NT2/D1 (cell line): ENCODE measurements at regions not wholly inside any gene's neighbourhood (a gene's known extent, or its start where the extent isn't known, plus 50 kb on each side); places are given as distances from the start of the nearest gene placed in this dataset.
"Not testable (repeated sequence)": the region's sequence is repeated elsewhere in the genome, so short reads cannot be mapped to it uniquely, and the experiment has no call there.

Experiments
- DNase-seq: peaks from one replicate; pipeline ENCODE4 v3.0.0-alpha.2; 2011; ENCODE audit warnings: low read depth, low spot score
- H3K27me3 ChIP-seq: 2 replicates; pipeline ENCODE4 v1.6.0; 2011; ENCODE audit warnings: mild to moderate bottlenecking; ENCODE audit not compliant: insufficient read length, insufficient read depth
- H3K36me3 ChIP-seq: 2 replicates; pipeline ENCODE4 v1.6.1; 2011; ENCODE audit warnings: mild to moderate bottlenecking, low read length, mixed read lengths; ENCODE audit not compliant: insufficient read depth, insufficient read length
- H3K4me1 ChIP-seq: 2 replicates; pipeline ENCODE4 v1.5.1; 2011; ENCODE audit not compliant: insufficient read depth, insufficient read length
- H3K4me3 ChIP-seq: 2 replicates; pipeline ENCODE4 v1.5.1; 2011; ENCODE audit warnings: low read depth; ENCODE audit not compliant: insufficient read length
- H3K9ac ChIP-seq: 2 replicates; pipeline ENCODE4 v1.6.0; 2011; ENCODE audit warnings: low read depth; ENCODE audit not compliant: insufficient read length
- H3K9me3 ChIP-seq: 2 replicates; pipeline ENCODE4 v1.5.1; 2011; ENCODE audit warnings: mild to moderate bottlenecking, low read length; ENCODE audit not compliant: insufficient read depth
- SUZ12 ChIP-seq: IDR thresholded peaks from 2 replicates; pipeline ENCODE4 v1.6.1; 2011; ENCODE audit not compliant: insufficient read length, insufficient read depth; ENCODE audit errors: extremely low read depth
- YY1 ChIP-seq: IDR thresholded peaks from 2 replicates; pipeline ENCODE4 v1.6.1; 2011; ENCODE audit not compliant: insufficient read length, insufficient read depth
- ZNF274 ChIP-seq: IDR thresholded peaks from 2 replicates; pipeline ENCODE4 v1.6.1; 2011; ENCODE audit warnings: mild to moderate bottlenecking, low read depth, low read length

DNA sequence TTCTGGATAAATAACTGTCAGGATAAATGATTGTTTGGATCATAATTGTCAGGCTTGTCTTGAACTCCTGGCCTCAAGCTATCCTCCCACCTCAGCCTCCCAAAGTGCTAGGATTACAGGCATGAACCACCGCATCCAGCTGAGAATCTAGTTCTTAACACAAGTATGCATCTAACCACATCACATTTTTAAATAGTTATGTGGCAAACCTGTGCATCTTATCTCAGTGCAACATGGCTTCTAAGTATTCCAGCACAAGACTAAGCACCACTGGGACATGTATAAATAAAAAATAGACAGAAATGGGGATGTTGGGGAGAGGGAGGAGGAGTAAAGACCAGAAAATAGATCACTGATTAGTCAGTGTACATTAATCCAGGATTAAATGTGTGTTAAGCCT, 74.7 kb upstream of the TBL1X start:
- Histone ChIP-seq H3K27me3 (no peaks in the 10 kb centered on the region), H3K4me1 (no peaks in the 10 kb centered on the region), H3K36me3 (no peaks in the 10 kb centered on the region), H3K9me3 (no peaks in the 10 kb centered on the region; the same call in 1 of the 2 replicates), H3K4me3 (no peak overlapping the region), H3K9ac (no peak overlapping the region)
- TF ChIP-seq ZNF274, result no peak
- no peak for TF ChIP-seq YY1
- TF ChIP-seq SUZ12, result no peak
- no peak for DNase-seq

DNA sequence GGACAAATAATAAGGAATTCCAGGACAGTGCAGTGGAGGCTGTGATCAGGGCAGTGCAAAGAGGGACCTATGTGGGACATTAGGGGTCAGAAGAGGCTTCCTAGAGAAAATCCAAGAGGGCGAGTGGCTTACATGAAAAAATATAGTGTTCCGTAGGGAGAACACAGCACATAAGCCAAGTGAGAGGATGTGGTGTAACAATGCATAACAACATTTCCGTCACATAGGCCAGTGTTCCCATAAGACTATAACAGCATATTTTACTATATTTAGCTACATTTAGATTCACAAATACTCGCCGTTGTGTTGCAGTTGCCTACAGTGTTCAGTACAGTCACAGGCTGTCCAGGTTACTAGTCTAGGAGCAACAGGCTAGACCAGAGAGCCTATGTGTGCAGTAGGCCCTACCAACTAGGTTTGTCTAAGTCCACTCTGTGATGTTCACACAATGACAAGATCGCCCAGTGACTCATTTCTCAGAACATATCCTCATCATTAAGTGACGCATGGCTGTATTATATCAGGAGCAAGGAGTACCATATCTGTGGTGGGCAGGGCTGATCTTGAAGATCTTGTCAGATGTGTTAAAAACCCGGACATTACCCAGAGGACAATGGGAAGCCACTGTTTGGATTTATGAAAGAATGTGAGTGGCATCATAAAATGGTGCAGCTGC, 74.0 kb upstream of the TBL1X start:
- TF ChIP-seq SUZ12, result no peak
- Histone ChIP-seq H3K36me3 (no peaks in the 10 kb centered on the region), H3K9ac (no peak overlapping the region), H3K9me3 (no peaks in the 10 kb centered on the region; the same call in 1 of the 2 replicates), H3K4me3 (no peak overlapping the region), H3K27me3 (no peaks in the 10 kb centered on the region), H3K4me1 (no peaks in the 10 kb centered on the region)
- DNase-seq, result no peak

DNA sequence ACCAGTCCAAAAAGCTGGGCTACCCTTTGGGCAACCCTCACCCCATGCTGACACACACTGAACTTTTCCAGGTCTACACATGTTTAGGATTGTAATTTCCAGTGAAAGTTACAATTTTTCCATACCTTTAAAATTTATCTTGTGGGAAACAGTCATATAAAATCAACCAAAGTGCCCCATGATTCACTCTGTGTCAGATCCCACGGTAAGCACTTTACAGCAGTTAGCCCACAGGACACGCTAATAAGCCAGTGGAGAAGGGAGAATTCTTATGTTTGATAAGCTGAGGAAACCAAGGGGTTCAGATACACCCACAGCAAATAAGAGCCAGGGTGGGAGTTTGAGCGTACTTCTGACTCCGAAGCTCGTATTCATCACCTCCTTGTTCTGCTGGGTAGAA, 72.4 kb upstream of the TBL1X start:
- no peak for TF ChIP-seq YY1
- TF ChIP-seq ZNF274, result no peak
- TF ChIP-seq SUZ12, result no peak
- Histone ChIP-seq H3K4me3 (no peak overlapping the region), H3K27me3 (no peaks in the 10 kb centered on the region), H3K36me3 (no peaks in the 10 kb centered on the region), H3K9me3 (no peaks in the 10 kb centered on the region; the same call in 1 of the 2 replicates), H3K9ac (no peak overlapping the region), H3K4me1 (no peaks in the 10 kb centered on the region)
- no peak for DNase-seq

DNA sequence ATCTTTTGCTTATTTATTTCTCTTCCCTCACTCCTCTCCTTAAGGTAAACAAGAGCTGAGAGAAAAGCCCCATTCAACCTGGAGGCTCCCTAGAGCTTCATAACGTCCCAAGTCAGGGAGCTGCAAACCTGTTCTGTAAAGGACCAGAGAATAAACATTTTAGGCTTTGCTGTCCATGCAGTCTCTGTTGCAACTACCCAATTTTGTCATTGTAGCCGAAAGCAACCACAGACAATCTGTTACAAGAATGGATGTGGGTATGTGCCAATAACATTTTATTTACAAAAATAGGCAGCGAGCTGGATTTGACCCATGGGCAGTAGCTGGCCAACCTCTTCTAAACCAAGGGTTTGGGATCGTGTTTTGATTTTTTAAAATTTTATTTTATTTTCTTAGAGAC, 71.3 kb upstream of the TBL1X start:
- no peaks in the 10 kb centered on the region for H3K4me1 ChIP-seq
- H3K9ac ChIP-seq, result no peak overlapping the region
- no peak for DNase-seq
- TF ChIP-seq SUZ12 (no peak), ZNF274 (no peak), YY1 (no peak)
- H3K27me3 ChIP-seq, result no peaks in the 10 kb centered on the region
- H3K4me3 ChIP-seq, result no peak overlapping the region
- H3K9me3 ChIP-seq, result no peaks in the 10 kb centered on the region; the same call in 1 of the 2 replicates
- no peaks in the 10 kb centered on the region for H3K36me3 ChIP-seq

DNA sequence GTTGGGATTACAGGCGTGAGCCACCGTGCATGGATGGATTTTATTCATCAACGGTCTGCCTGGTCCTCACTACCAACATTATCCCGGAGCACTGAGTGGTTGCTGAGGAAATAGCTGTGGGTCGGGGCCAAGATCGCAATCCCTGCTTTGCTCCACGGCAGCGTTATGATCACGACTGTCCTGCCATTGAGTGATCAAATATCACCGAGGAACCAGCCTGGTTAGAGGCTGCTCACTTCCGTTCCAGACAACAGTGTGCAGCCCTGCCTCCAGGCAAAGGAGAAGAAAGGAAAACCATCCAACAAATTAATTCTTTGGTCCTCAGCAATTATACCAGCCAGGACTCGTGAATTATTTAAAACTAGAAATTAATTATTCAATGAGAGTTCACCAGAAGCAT, 70.6 kb upstream of the TBL1X start:
- H3K4me3 ChIP-seq, result no peak overlapping the region
- DNase-seq, result no peak
- H3K27me3 ChIP-seq, result no peaks in the 10 kb centered on the region
- H3K4me1 ChIP-seq, result no peaks in the 10 kb centered on the region
- H3K9me3 ChIP-seq, result no peaks in the 10 kb centered on the region
- TF ChIP-seq SUZ12, result no peak
- no peak for TF ChIP-seq YY1
- no peak for TF ChIP-seq ZNF274
- H3K9ac ChIP-seq, result no peak overlapping the region
- no peaks in the 10 kb centered on the region for H3K36me3 ChIP-seq

DNA sequence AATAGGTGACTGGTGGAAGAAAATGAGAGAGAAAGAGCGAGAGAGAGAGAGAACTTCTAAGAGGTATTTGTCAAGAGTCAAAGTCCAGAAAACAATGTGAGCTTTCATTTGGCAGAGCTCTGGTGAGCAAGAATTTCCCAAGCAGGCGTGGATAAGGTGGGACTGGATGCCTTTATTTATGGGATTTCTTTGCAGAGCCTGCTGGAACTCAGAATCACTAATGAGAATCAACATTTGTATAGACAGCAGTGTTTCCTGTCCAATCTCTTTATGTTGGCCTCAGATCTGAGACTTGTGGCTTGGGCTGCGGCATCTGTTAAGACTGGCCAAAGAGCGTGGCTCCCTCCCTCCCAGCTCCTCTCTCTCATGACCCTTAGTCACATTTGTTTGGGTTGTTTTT, 67.9 kb upstream of the TBL1X start:
- H3K4me3 ChIP-seq, result no peak overlapping the region
- H3K9me3 ChIP-seq, result no peaks in the 10 kb centered on the region
- no peak for DNase-seq
- H3K9ac ChIP-seq, result no peak overlapping the region
- no peaks in the 10 kb centered on the region for H3K27me3 ChIP-seq
- H3K36me3 ChIP-seq, result no peaks in the 10 kb centered on the region
- TF ChIP-seq YY1 (no peak), ZNF274 (no peak), SUZ12 (no peak)
- no peaks in the 10 kb centered on the region for H3K4me1 ChIP-seq

DNA sequence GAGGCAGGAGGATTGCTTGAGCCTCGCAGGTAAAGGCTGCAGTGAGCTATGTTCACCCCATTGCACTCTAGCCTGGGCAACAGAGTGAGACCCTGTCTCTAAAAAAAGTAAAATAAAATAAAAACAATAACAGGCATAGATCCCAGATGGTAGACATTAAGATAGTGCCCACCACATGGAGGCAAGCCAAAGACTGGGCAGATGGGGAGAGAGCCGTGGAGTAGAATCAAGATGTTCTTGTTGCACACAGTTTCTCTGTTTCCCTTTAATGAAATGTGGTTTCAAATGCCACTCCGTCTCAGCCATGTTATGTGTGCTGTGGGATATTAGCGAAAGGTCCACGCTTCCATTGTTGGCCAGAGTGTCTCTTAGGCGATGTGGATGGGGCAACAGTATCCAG, 63.8 kb upstream of the TBL1X start:
- no peaks in the 10 kb centered on the region for H3K4me1 ChIP-seq
- H3K36me3 ChIP-seq, result no peaks in the 10 kb centered on the region
- H3K4me3 ChIP-seq, result no peak overlapping the region
- H3K9me3 ChIP-seq, result no peaks in the 10 kb centered on the region
- H3K27me3 ChIP-seq, result no peaks in the 10 kb centered on the region
- no peak for DNase-seq
- no peak overlapping the region for H3K9ac ChIP-seq
- TF ChIP-seq YY1 (no peak), ZNF274 (no peak), SUZ12 (no peak)

DNA sequence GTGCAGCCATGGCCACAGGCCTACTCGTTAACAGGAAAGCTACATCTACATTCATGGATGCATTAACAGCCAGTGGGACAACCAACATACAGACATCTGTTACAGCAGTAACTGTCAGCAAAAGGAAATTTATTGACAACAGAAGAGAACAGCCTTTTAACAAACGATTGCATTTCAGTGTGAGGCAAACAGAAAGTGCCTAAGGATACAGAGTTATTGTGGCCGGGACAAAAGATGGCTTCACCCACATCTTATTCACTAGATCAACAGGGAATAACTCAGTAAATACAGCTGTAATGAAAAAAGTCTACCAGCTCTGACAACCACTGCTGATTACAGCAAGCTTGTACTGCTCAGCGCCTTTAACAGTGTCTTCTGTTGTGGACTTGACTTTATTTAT, 61.5 kb upstream of the TBL1X start:
- Histone ChIP-seq H3K9ac (no peak overlapping the region), H3K27me3 (no peaks in the 10 kb centered on the region), H3K9me3 (no peaks in the 10 kb centered on the region), H3K4me1 (no peaks in the 10 kb centered on the region), H3K36me3 (no peaks in the 10 kb centered on the region), H3K4me3 (no peak overlapping the region)
- no peak for DNase-seq
- no peak for TF ChIP-seq YY1
- no peak for TF ChIP-seq SUZ12
- no peak for TF ChIP-seq ZNF274

DNA sequence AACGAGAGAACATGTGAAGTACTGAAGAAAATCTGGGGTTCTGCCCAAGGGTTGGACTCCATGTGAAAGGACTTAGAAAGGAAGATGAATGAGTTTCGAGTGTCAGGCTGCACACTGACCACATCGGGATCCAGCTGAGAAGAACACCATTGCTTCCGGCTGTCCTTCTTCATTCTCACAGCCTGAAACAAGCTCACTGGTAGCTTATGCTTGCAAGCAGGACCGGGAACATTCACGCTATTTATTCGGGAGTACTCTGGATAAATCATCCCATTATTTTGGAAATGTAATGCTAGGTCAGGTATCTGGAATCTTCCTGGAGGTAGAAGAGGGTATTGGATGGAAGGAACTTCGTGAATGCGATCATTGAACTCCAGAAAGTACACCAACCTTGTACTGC, 59.2 kb upstream of the TBL1X start:
- H3K9me3 ChIP-seq, H3K36me3 ChIP-seq, H3K4me1 ChIP-seq, H3K4me3 ChIP-seq, H3K27me3 ChIP-seq, DNase-seq, H3K9ac ChIP-seq: not testable (repeated sequence)

DNA sequence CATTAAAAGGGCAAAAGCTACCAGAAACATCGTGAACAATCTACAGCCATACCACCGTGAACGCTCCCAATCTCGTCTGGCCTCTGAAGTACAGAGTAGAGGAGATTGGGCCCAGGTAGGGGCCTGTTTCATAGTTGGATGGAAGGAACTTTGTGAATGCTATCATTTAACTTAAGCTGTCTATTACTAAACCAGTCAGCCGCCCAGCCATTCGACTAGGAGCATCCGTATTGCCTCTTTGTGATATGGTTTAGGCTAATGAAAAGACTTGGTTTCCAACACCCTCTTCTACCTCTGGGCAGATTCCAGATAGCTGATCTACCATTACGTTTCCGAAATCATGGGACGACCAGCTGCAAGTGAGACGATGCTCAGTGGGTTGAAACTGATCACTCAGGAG, 54.0 kb upstream of the TBL1X start:
- H3K9ac ChIP-seq, H3K4me3 ChIP-seq: not testable (repeated sequence)

DNA sequence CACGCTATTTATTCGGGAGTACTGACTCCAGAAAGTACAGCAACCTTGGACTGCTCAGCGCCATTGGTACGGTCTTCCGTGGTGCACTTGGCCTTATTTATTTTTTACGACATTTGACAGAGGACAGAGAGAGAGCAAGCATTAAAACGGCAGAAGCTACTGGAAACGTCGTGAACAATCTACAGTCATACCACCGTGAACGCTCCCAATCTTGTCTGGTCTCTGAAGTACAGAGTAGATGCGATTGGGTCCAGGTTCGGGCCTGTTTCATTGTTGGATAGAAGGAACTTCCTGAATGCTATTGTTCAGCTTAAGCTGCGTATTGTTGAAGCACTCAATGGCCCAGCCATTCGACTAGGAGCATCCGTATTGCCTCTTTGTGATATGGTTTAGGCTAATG, 53.2 kb upstream of the TBL1X start:
- not testable (repeated sequence) for H3K4me1 ChIP-seq, DNase-seq, H3K36me3 ChIP-seq, H3K9ac ChIP-seq, H3K4me3 ChIP-seq, H3K9me3 ChIP-seq, H3K27me3 ChIP-seq

More for the DNA sequence above, 54.0 kb upstream of the TBL1X start:
- not testable (repeated sequence) for H3K36me3 ChIP-seq, H3K27me3 ChIP-seq, H3K4me1 ChIP-seq, H3K9me3 ChIP-seq, DNase-seq
